Activated naive CD8-positive, alpha-beta T cell (primary cell): ENCODE measurements at regions not wholly inside any gene's neighbourhood (a gene's known extent, or its start where the extent isn't known, plus 50 kb on each side); places are given as distances from the start of the nearest gene placed in this dataset.
"Not testable (repeated sequence)": the region's sequence is repeated elsewhere in the genome, so short reads cannot be mapped to it uniquely, and the experiment has no call there.

ENCODE experiments used
- H3K27ac Mint-ChIP-seq: one replicate; pipeline ENCODE4 v1.8.0; 2021; ENCODE audit warnings: mixed read lengths
- H3K27me3 Mint-ChIP-seq: one replicate; pipeline ENCODE4 v1.8.0; 2021; ENCODE audit warnings: mixed read lengths
- H3K36me3 Mint-ChIP-seq: one replicate; pipeline ENCODE4 v1.8.0; 2021; ENCODE audit warnings: mixed read lengths
- H3K4me1 Mint-ChIP-seq: one replicate; pipeline ENCODE4 v1.8.0; 2021; ENCODE audit warnings: low read depth, mixed read lengths
- H3K4me3 Mint-ChIP-seq: one replicate; pipeline ENCODE4 v1.8.0; 2021; ENCODE audit warnings: mild to moderate bottlenecking, mixed read lengths
- H3K9me3 Mint-ChIP-seq: one replicate; pipeline ENCODE4 v1.8.0; 2021; ENCODE audit warnings: low read depth, mixed read lengths

- H3K4me3 Mint-ChIP-seq: no peak overlapping the region
- no peaks in the 10 kb centered on the region for H3K4me1 Mint-ChIP-seq
- H3K27ac Mint-ChIP-seq: no peak overlapping the region
- H3K27me3 Mint-ChIP-seq: peaks cover 6% of the 10 kb centered on the region
- no peaks in the 10 kb centered on the region for H3K36me3 Mint-ChIP-seq
- no peaks in the 10 kb centered on the region for H3K9me3 Mint-ChIP-seq
Observed at GRCh38 chr2:35830833-35831232, 524.7 kb upstream of the CRIM1 start.

GRCh38 chr2:35827086-35827485 is 528.5 kb upstream of the CRIM1 start:
- H3K27ac Mint-ChIP-seq: no peak overlapping the region
- H3K9me3 Mint-ChIP-seq: no peaks in the 10 kb centered on the region
- H3K4me3 Mint-ChIP-seq: no peak overlapping the region
- H3K4me1 Mint-ChIP-seq: no peaks in the 10 kb centered on the region
- H3K27me3 Mint-ChIP-seq: peaks cover 6% of the 10 kb centered on the region
- no peaks in the 10 kb centered on the region for H3K36me3 Mint-ChIP-seq

- H3K27ac Mint-ChIP-seq: no peak overlapping the region
- no peaks in the 10 kb centered on the region for H3K4me1 Mint-ChIP-seq
- H3K36me3 Mint-ChIP-seq: no peaks in the 10 kb centered on the region
- no peaks in the 10 kb centered on the region for H3K9me3 Mint-ChIP-seq
- H3K4me3 Mint-ChIP-seq: no peak overlapping the region
- peaks cover 5% of the 10 kb centered on the region for H3K27me3 Mint-ChIP-seq
Observed at GRCh38 chr2:35822716-35823115, 532.9 kb upstream of the CRIM1 start.

GRCh38 chr2:35821675-35822074 is 533.9 kb upstream of the CRIM1 start:
- Mint-ChIP-seq H3K36me3 (no peaks in the 10 kb centered on the region), H3K4me3 (no peak overlapping the region), H3K9me3 (no peaks in the 10 kb centered on the region), H3K4me1 (no peaks in the 10 kb centered on the region), H3K27me3 (peaks cover 3% of the 10 kb centered on the region), H3K27ac (no peak overlapping the region)

GRCh38 chr2:35820391-35820790 is 535.2 kb upstream of the CRIM1 start:
- no peaks in the 10 kb centered on the region for H3K9me3 Mint-ChIP-seq
- peaks cover 5% of the 10 kb centered on the region for H3K27me3 Mint-ChIP-seq
- no peaks in the 10 kb centered on the region for H3K36me3 Mint-ChIP-seq
- H3K4me1 Mint-ChIP-seq: no peaks in the 10 kb centered on the region
- no peak overlapping the region for H3K4me3 Mint-ChIP-seq
- no peak overlapping the region for H3K27ac Mint-ChIP-seq

- Mint-ChIP-seq H3K9me3 (no peaks in the 10 kb centered on the region), H3K4me1 (no peaks in the 10 kb centered on the region), H3K36me3 (no peaks in the 10 kb centered on the region), H3K27me3 (peaks cover 7% of the 10 kb centered on the region), H3K4me3 (no peak overlapping the region), H3K27ac (no peak overlapping the region)
Observed at GRCh38 chr2:35819033-35819432, 536.5 kb upstream of the CRIM1 start.

GRCh38 chr2:35818359-35818758 is 537.2 kb upstream of the CRIM1 start:
- H3K9me3 Mint-ChIP-seq, H3K36me3 Mint-ChIP-seq, H3K4me3 Mint-ChIP-seq, H3K27me3 Mint-ChIP-seq, H3K4me1 Mint-ChIP-seq, H3K27ac Mint-ChIP-seq: not testable (repeated sequence)

- not testable (repeated sequence) for H3K27ac Mint-ChIP-seq, H3K4me1 Mint-ChIP-seq, H3K9me3 Mint-ChIP-seq, H3K27me3 Mint-ChIP-seq, H3K36me3 Mint-ChIP-seq, H3K4me3 Mint-ChIP-seq
Observed at GRCh38 chr2:35814597-35814996, 541.0 kb upstream of the CRIM1 start.

- Mint-ChIP-seq H3K36me3 (no peaks in the 10 kb centered on the region), H3K27ac (no peak overlapping the region), H3K4me3 (no peak overlapping the region), H3K4me1 (no peaks in the 10 kb centered on the region), H3K9me3 (peaks cover 7% of the 10 kb centered on the region), H3K27me3 (peaks cover 2% of the 10 kb centered on the region)
Observed at GRCh38 chr2:35803126-35803525, 552.5 kb upstream of the CRIM1 start.

GRCh38 chr2:35794796-35795450 is 560.7 kb upstream of the CRIM1 start:
- H3K4me3 Mint-ChIP-seq: no peak overlapping the region
- H3K27me3 Mint-ChIP-seq: peaks cover 3% of the 10 kb centered on the region
- H3K27ac Mint-ChIP-seq: no peak overlapping the region
- no peaks in the 10 kb centered on the region for H3K9me3 Mint-ChIP-seq
- no peaks in the 10 kb centered on the region for H3K36me3 Mint-ChIP-seq
- no peaks in the 10 kb centered on the region for H3K4me1 Mint-ChIP-seq

- H3K4me1 Mint-ChIP-seq: no peaks in the 10 kb centered on the region
- peaks cover 3% of the 10 kb centered on the region for H3K27me3 Mint-ChIP-seq
- no peak overlapping the region for H3K4me3 Mint-ChIP-seq
- no peak overlapping the region for H3K27ac Mint-ChIP-seq
- H3K9me3 Mint-ChIP-seq: no peaks in the 10 kb centered on the region
- H3K36me3 Mint-ChIP-seq: no peaks in the 10 kb centered on the region
Observed at GRCh38 chr2:35790292-35790691, 565.3 kb upstream of the CRIM1 start.

GRCh38 chr2:35788543-35788942 is 567.0 kb upstream of the CRIM1 start:
- H3K27ac Mint-ChIP-seq: no peak overlapping the region
- H3K27me3 Mint-ChIP-seq: no peaks in the 10 kb centered on the region
- H3K4me1 Mint-ChIP-seq: no peaks in the 10 kb centered on the region
- H3K9me3 Mint-ChIP-seq: no peaks in the 10 kb centered on the region
- no peak overlapping the region for H3K4me3 Mint-ChIP-seq
- H3K36me3 Mint-ChIP-seq: no peaks in the 10 kb centered on the region

- H3K36me3 Mint-ChIP-seq: no peaks in the 10 kb centered on the region
- no peaks in the 10 kb centered on the region for H3K4me1 Mint-ChIP-seq
- H3K27ac Mint-ChIP-seq: no peak overlapping the region
- no peaks in the 10 kb centered on the region for H3K27me3 Mint-ChIP-seq
- H3K4me3 Mint-ChIP-seq: no peak overlapping the region
- no peaks in the 10 kb centered on the region for H3K9me3 Mint-ChIP-seq
Observed at GRCh38 chr2:35787302-35788031, 568.1 kb upstream of the CRIM1 start.

GRCh38 chr2:35785564-35785963 is 570.0 kb upstream of the CRIM1 start:
- Mint-ChIP-seq H3K27ac (no peak overlapping the region), H3K36me3 (no peaks in the 10 kb centered on the region), H3K27me3 (no peaks in the 10 kb centered on the region), H3K4me3 (no peak overlapping the region), H3K9me3 (no peaks in the 10 kb centered on the region), H3K4me1 (no peaks in the 10 kb centered on the region)

- H3K4me3 Mint-ChIP-seq: no peak overlapping the region
- H3K9me3 Mint-ChIP-seq: no peaks in the 10 kb centered on the region
- H3K27me3 Mint-ChIP-seq: no peaks in the 10 kb centered on the region
Observed at GRCh38 chr2:35784777-35785176, 570.8 kb upstream of the CRIM1 start.

GRCh38 chr2:35783723-35784122 is 571.9 kb upstream of the CRIM1 start:
- no peaks in the 10 kb centered on the region for H3K27me3 Mint-ChIP-seq
- no peak overlapping the region for H3K27ac Mint-ChIP-seq
- H3K9me3 Mint-ChIP-seq: no peaks in the 10 kb centered on the region
- H3K4me1 Mint-ChIP-seq: no peaks in the 10 kb centered on the region
- no peak overlapping the region for H3K4me3 Mint-ChIP-seq
- H3K36me3 Mint-ChIP-seq: no peaks in the 10 kb centered on the region

More at GRCh38 chr2:35784777-35785176, 570.8 kb upstream of the CRIM1 start:
- no peak overlapping the region for H3K27ac Mint-ChIP-seq
- no peaks in the 10 kb centered on the region for H3K4me1 Mint-ChIP-seq
- no peaks in the 10 kb centered on the region for H3K36me3 Mint-ChIP-seq
